ENCODE measurements at regions not wholly inside any gene's neighbourhood (a gene's known extent, or its start where the extent isn't known, plus 50 kb on each side); places are given as distances from the start of the nearest gene placed in this dataset.

DNA sequence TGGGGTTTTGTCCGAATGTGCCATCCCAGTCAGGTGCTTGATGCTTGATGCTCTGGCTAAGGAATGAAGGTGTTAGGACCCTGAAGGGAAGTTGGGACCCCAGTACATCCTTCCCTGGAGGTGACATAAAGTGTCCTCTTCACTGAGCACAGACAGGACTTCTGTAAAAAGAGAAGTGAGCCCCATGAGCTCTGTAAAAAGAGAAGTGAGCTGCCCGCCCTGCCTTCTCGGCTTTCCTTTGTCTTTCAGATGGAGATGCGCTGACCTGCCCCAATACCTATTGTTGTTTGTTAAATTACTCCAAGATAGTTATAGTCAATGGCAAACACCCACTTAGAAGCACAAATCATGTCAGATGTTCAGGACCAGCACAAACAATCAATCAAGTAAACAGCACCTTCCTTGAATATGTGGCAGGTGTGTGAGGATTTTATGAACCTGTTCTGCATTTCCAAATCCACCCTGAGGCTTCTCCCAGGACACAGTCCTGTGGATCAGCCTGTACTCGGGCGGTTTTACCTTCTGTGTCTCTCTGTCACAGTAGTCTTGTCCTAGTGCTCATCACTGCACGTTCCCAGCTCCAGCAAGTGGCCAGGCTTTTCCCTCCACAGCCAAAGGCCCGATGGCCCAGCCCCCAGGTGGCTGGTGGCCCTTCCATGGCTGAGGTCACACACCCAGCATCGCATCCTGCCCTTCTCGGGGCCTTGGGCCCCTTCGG lies 191.4 kb downstream of the MTRR start:
- Histone ChIP-seq H3K27me3 (no peaks in the 10 kb centered on the region), H3K4me3 (no peak overlapping the region), H3K27ac (no peak overlapping the region), H3K36me3 (no peaks in the 10 kb centered on the region), H3K4me1 (no peaks in the 10 kb centered on the region), H3K9me3 (no peaks in the 10 kb centered on the region)
- intact Hi-C loops (cut with DNase I) = no loop called here
- DNase-seq = no peak
- TF ChIP-seq CTCF (IDR thresholded peaks at IDR 0.05) = no peak
- ATAC-seq = no peak

GRCh38 chr5:8060953-8061429 lies 192.0 kb downstream of the MTRR start:
- no peak for TF ChIP-seq CTCF (IDR thresholded peaks at IDR 0.05)
- no peaks in the 10 kb centered on the region for H3K4me1 ChIP-seq
- H3K9me3 ChIP-seq = no peaks in the 10 kb centered on the region
- intact Hi-C loops (cut with DNase I) = no loop called here
- no peaks in the 10 kb centered on the region for H3K36me3 ChIP-seq
- no peak for ATAC-seq
- no peak for DNase-seq
- H3K4me3 ChIP-seq = no peak overlapping the region
- no peaks in the 10 kb centered on the region for H3K27me3 ChIP-seq
- H3K27ac ChIP-seq = no peak overlapping the region

DNA sequence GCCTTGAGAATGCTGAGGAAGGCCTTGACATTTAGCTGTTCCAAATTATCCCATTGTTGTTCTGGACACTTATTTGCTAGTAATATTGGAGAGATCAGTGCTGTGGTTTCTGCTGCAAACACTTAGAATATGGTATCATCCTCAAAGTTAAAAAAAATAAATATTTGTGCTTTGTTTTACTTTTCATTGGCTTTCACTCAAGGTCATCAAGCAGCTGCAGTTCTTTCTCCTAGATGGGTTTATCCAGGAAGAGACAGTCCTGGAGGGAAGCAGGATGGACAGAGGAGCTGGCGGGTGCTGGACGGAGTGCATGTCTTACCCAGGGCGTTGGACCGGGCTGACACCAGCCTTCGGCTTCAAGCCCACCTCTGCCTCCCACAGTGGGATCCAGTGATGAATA lies 193.6 kb downstream of the MTRR start:
- no peak overlapping the region for H3K4me3 ChIP-seq
- no peak for ATAC-seq
- no peaks in the 10 kb centered on the region for H3K27me3 ChIP-seq
- H3K36me3 ChIP-seq = no peaks in the 10 kb centered on the region
- no peak for DNase-seq
- no peaks in the 10 kb centered on the region for H3K9me3 ChIP-seq
- no peak for TF ChIP-seq CTCF (IDR thresholded peaks at IDR 0.05)
- no peaks in the 10 kb centered on the region for H3K4me1 ChIP-seq
- intact Hi-C loops (cut with DNase I) = no loop called here
- H3K27ac ChIP-seq = no peak overlapping the region

GRCh38 chr5:8068078-8068477 lies 199.1 kb downstream of the MTRR start:
- no peak for ATAC-seq
- no peak for TF ChIP-seq CTCF (IDR thresholded peaks at IDR 0.05)
- no peaks in the 10 kb centered on the region for H3K4me1 ChIP-seq
- H3K9me3 ChIP-seq = no peaks in the 10 kb centered on the region
- no peaks in the 10 kb centered on the region for H3K36me3 ChIP-seq
- no peaks in the 10 kb centered on the region for H3K27me3 ChIP-seq
- intact Hi-C loops (cut with DNase I) = no loop called here
- no peak for DNase-seq
- no peak overlapping the region for H3K4me3 ChIP-seq
- H3K27ac ChIP-seq = no peak overlapping the region

- H3K9me3 ChIP-seq = no peaks in the 10 kb centered on the region
- no peak for TF ChIP-seq CTCF (IDR thresholded peaks at IDR 0.05)
- no peak overlapping the region for H3K27ac ChIP-seq
- H3K4me1 ChIP-seq = no peaks in the 10 kb centered on the region
- intact Hi-C loops (cut with DNase I) = no loop called here
- H3K4me3 ChIP-seq = no peak overlapping the region
- no peaks in the 10 kb centered on the region for H3K27me3 ChIP-seq
- no peak for DNase-seq
- H3K36me3 ChIP-seq = no peaks in the 10 kb centered on the region
- no peak for ATAC-seq
Observed at GRCh38 chr5:8070138-8070537, 201.2 kb downstream of the MTRR start.

- ATAC-seq (no peak), DNase-seq (no peak)
- Histone ChIP-seq H3K9me3 (no peaks in the 10 kb centered on the region), H3K36me3 (no peaks in the 10 kb centered on the region), H3K27me3 (no peaks in the 10 kb centered on the region), H3K4me3 (no peak overlapping the region), H3K4me1 (no peaks in the 10 kb centered on the region), H3K27ac (no peak overlapping the region)
- TF ChIP-seq CTCF (IDR thresholded peaks at IDR 0.05) = no peak
- intact Hi-C loops (cut with DNase I) = no loop called here
Observed at GRCh38 chr5:8079056-8079455, 210.1 kb downstream of the MTRR start.
